Epithelial cell of proximal tubule (primary cell): ENCODE measurements at regions not wholly inside any gene's neighbourhood (a gene's known extent, or its start where the extent isn't known, plus 50 kb on each side); places are given as distances from the start of the nearest gene placed in this dataset.
"Not testable (repeated sequence)": the region's sequence is repeated elsewhere in the genome, so short reads cannot be mapped to it uniquely, and the experiment has no call there.

Source experiments
- DNase-seq: peaks from one replicate; pipeline ENCODE4 v3.0.0-alpha.2; 2011; ENCODE audit warnings: low read depth
- H3K4me3 ChIP-seq: 2 replicates; pipeline ENCODE4 v1.5.1; 2011; ENCODE audit warnings: low read depth, mild to moderate bottlenecking, low read length
- CTCF ChIP-seq: conservative IDR thresholded peaks from 2 replicates; pipeline ENCODE4 v1.5.1; 2012; ENCODE audit warnings: low read depth, mild to moderate bottlenecking, low read length

GRCh38 chr12:116672842-116673516 is 64.9 kb downstream of the SPRING1 start:
- DNase-seq = no peak
- no peak overlapping the region for H3K4me3 ChIP-seq
- TF ChIP-seq CTCF = no peak

GRCh38 chr12:116672010-116672409 is 65.9 kb downstream of the SPRING1 start:
- H3K4me3 ChIP-seq = no peak overlapping the region
- no peak for TF ChIP-seq CTCF
- no peak for DNase-seq

- no peak for TF ChIP-seq CTCF
- no peak overlapping the region for H3K4me3 ChIP-seq
- DNase-seq = no peak
Measured at GRCh38 chr12:116670859-116671258, 67.0 kb downstream of the SPRING1 start.

- DNase-seq = no peak
- TF ChIP-seq CTCF = no peak
Measured at GRCh38 chr12:116667752-116668151, 70.1 kb downstream of the SPRING1 start.

GRCh38 chr12:116666829-116667228 is 71.0 kb downstream of the SPRING1 start:
- not testable (repeated sequence) for H3K4me3 ChIP-seq, DNase-seq

More at GRCh38 chr12:116667752-116668151, 70.1 kb downstream of the SPRING1 start:
- H3K4me3 ChIP-seq = no peak overlapping the region

- no peak for DNase-seq
- no peak overlapping the region for H3K4me3 ChIP-seq
- TF ChIP-seq CTCF = no peak
Measured at GRCh38 chr12:116666305-116666673, 71.6 kb downstream of the SPRING1 start.

GRCh38 chr12:116665666-116666304 is 72.1 kb downstream of the SPRING1 start:
- TF ChIP-seq CTCF = no peak
- no peak overlapping the region for H3K4me3 ChIP-seq

More at GRCh38 chr12:116665666-116666304, 72.1 kb downstream of the SPRING1 start:
- no peak for DNase-seq
